ENCODE measurements at regions not wholly inside any gene's neighbourhood (a gene's known extent, or its start where the extent isn't known, plus 50 kb on each side); places are given as distances from the start of the nearest gene placed in this dataset.
A peak's percentile ranks its signal among the peaks of the same experiment; 100 is the strongest.

GRCh38 chr6:166716910-166717617, 90.0 kb upstream of the RPS6KA2 start:
- H3K36me3 Mint-ChIP-seq (ENCODE audit: insufficient read depth in 1 of 3, low read depth in 3 of 3), result no peaks in the 10 kb centered on the region
- no peaks in the 10 kb centered on the region for H3K27me3 ChIP-seq (ENCODE audit: insufficient read depth, low read length)
- no peak overlapping the region for H2BK120ac ChIP-seq (ENCODE audit: low read depth, low read length, poor library complexity, severe bottlenecking)
- no peak overlapping the region for H3K18ac ChIP-seq (ENCODE audit: insufficient read length, low read depth, low read length)
- no peak overlapping the region; the same call in 1 of the 2 replicates for H3K14ac ChIP-seq (ENCODE audit: insufficient read depth, low read length)
- no peak overlapping the region for H4K91ac ChIP-seq (ENCODE audit: insufficient read length, low read depth, low read length)
- H3T11ph ChIP-seq (ENCODE audit: low read length), result no peak overlapping the region
- H3K27ac Mint-ChIP-seq, result peak overlapping the region in 1 of 3 experiments; percentile 60; a peak in 1 of 7 replicates
- H3K4me1 ChIP-seq (ENCODE audit: insufficient read depth, low read length), result no peaks in the 10 kb centered on the region
- H2AK5ac ChIP-seq (ENCODE audit: insufficient read length, low read length), result no peak overlapping the region
- no peak overlapping the region for H2BK5ac ChIP-seq (ENCODE audit: insufficient read length, low read length)
- H4K5ac ChIP-seq (ENCODE audit: insufficient read length, low read depth, low read length), result no peak overlapping the region
- TF ChIP-seq CTCF (conservative IDR thresholded peaks at IDR 0.05), result no peak
- H3K79me2 ChIP-seq (ENCODE audit: insufficient read depth, low read length), result no peaks in the 10 kb centered on the region
- H3K27ac ChIP-seq (ENCODE audit: insufficient read length, low read depth, low read length), result no peak overlapping the region
- H3K23ac ChIP-seq (ENCODE audit: insufficient read length, low read depth, low read length), result no peak overlapping the region
- H3K23me2 ChIP-seq (ENCODE audit: insufficient read length, low read depth, low read length, poor library complexity, severe bottlenecking), result no peaks in the 10 kb centered on the region
- H2BK12ac ChIP-seq (ENCODE audit: insufficient read length, low read depth, low read length), result no peak overlapping the region
- H2BK15ac ChIP-seq (ENCODE audit: low read depth, low read length), result no peak overlapping the region
- H3K27me3 Mint-ChIP-seq (ENCODE audit: low read depth), result peaks cover 6% of the 10 kb centered on the region; the same call in 1 of the 2 replicates
- no peaks in the 10 kb centered on the region for H3K9me3 ChIP-seq (ENCODE audit: control insufficient read depth, low read depth, low read length)
- H3K79me1 ChIP-seq (ENCODE audit: insufficient read depth, low read depth, low read length, poor library complexity, severe bottlenecking), result no peaks in the 10 kb centered on the region
- H3K4me2 ChIP-seq (ENCODE audit: insufficient read depth, insufficient read length, low read length), result no peak overlapping the region
- H4K8ac ChIP-seq (replicated peaks; ENCODE audit: insufficient read length, low read depth, low read length), result no peak overlapping the region
- H3K4me3 Mint-ChIP-seq, result no peak overlapping the region
- H4K20me1 ChIP-seq (ENCODE audit: control insufficient read depth, insufficient read depth, insufficient read length), result no peaks in the 10 kb centered on the region
- DNase-seq, result no peak
- peaks cover 7 to 12% of the 10 kb centered on the region in 2 experiments for H3K4me1 Mint-ChIP-seq
- H3K56ac ChIP-seq (ENCODE audit: insufficient read length, low read depth, low read length), result no peak overlapping the region
- no peaks in the 10 kb centered on the region for H3K9me3 Mint-ChIP-seq
- no peak overlapping the region for H2BK20ac ChIP-seq (ENCODE audit: low read depth, low read length, poor library complexity, severe bottlenecking)
- WGBS (ENCODE audit: extremely low coverage, insufficient read length, low lambda C conversion rate), result no CpG with 5 or more reads among the region's 14 CpGs
- no peak overlapping the region for H3K4ac ChIP-seq (ENCODE audit: low read depth, low read length)
- no peak overlapping the region for H2AFZ ChIP-seq (ENCODE audit: low read length)
- H3K9ac ChIP-seq (ENCODE audit: extremely low read depth, insufficient read length, low read length), result no peak overlapping the region

Data from H9 (cell line).